Parathyroid adenoma (tissue), 2 donors: ENCODE measurements at regions not wholly inside any gene's neighbourhood (a gene's known extent, or its start where the extent isn't known, plus 50 kb on each side); places are given as distances from the start of the nearest gene placed in this dataset.
"Not testable (repeated sequence)": the region's sequence is repeated elsewhere in the genome, so short reads cannot be mapped to it uniquely, and the experiment has no call there.

ENCODE experiments used
- H2AFZ ChIP-seq: fragments of 300-600 bp; sonication (generic); one replicate; pipeline ENCODE4 v1.7.0; 2017; ENCODE audit warnings: antibody characterized with exemption, mild to moderate bottlenecking
- H3K27ac ChIP-seq: fragments of 300-600 bp; sonication (generic); one replicate; pipeline ENCODE4 v1.7.0; 2017
- H3K27me3 ChIP-seq: fragments of 300-600 bp; sonication (generic); one replicate; pipeline ENCODE4 v1.7.0; 2017; ENCODE audit warnings: low read length; ENCODE audit not compliant: control insufficient read depth, insufficient read depth
- H3K36me3 ChIP-seq: fragments of 300-600 bp; sonication (generic); one replicate; pipeline ENCODE4 v1.7.0; 2017; ENCODE audit warnings: low read length; ENCODE audit not compliant: control insufficient read depth, insufficient read depth
- H3K4me1 ChIP-seq: fragments of 300-600 bp; sonication (generic); one replicate; pipeline ENCODE4 v1.7.0; 2017; ENCODE audit warnings: control low read depth
- H3K4me2 ChIP-seq: fragments of 300-600 bp; sonication (generic); one replicate; pipeline ENCODE4 v1.7.0; 2017; ENCODE audit warnings: low read length
- H3K4me3 ChIP-seq: fragments of 300-600 bp; sonication (generic); one replicate; pipeline ENCODE4 v1.7.0; 2017; ENCODE audit warnings: low read depth, low read length
- H3K79me2 ChIP-seq: fragments of 300-600 bp; sonication (generic); one replicate; pipeline ENCODE4 v1.7.0; 2017; ENCODE audit warnings: control low read depth
- H3K9ac ChIP-seq: fragments of 300-600 bp; sonication (generic); one replicate; pipeline ENCODE4 v1.7.0; 2017; ENCODE audit warnings: mild to moderate bottlenecking
- H3K9me3 ChIP-seq: fragments of 300-600 bp; sonication (generic); one replicate; pipeline ENCODE4 v1.7.0; 2017; ENCODE audit warnings: low read length; ENCODE audit not compliant: control insufficient read depth
- CTCF ChIP-seq: fragments of 300-600 bp; sonication (generic); IDR thresholded peaks from one replicate; pipeline ENCODE4 v1.7.0; 2017; ENCODE audit warnings: antibody characterized with exemption, mild to moderate bottlenecking
- donor health status: primary hyperparathyroidism.

GRCh38 chr9:82132024-82132423, 143.5 kb downstream of the SPATA31D1 start:
- no peak overlapping the region for H2AFZ ChIP-seq
- no peak overlapping the region for H3K4me3 ChIP-seq
- no peaks in the 10 kb centered on the region for H3K36me3 ChIP-seq
- no peaks in the 10 kb centered on the region for H3K27me3 ChIP-seq
- no peak for TF ChIP-seq CTCF
- no peaks in the 10 kb centered on the region for H3K4me1 ChIP-seq
- no peak overlapping the region for H3K27ac ChIP-seq
- H3K9ac ChIP-seq: no peak overlapping the region
- no peaks in the 10 kb centered on the region for H3K79me2 ChIP-seq
- no peak overlapping the region for H3K4me2 ChIP-seq
- H3K9me3 ChIP-seq: no peaks in the 10 kb centered on the region

GRCh38 chr9:82134010-82134409, 145.4 kb downstream of the SPATA31D1 start:
- Histone ChIP-seq H3K27me3 (no peaks in the 10 kb centered on the region), H3K36me3 (no peaks in the 10 kb centered on the region)
- TF ChIP-seq CTCF: no peak

DNA sequence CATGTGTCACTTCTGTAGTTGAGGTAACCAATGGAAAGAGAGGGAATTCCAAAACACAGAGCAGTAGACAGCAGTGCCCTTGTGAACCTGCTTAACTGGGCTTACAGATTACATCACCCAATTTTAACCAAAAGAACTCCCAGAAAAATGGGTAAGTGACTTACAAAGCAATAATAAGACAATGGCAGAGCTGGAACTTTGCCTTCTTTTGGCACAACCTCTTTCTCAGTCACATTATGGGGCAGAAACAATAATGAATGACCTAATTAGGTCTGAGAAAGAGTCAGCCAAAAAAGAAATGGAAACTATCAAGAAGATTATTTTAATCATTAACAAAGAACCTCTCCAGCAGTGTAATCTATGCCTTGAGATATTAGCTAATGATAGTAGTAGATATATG, 146.5 kb downstream of the SPATA31D1 start:
- TF ChIP-seq CTCF: no peak
- Histone ChIP-seq H3K27me3 (no peaks in the 10 kb centered on the region), H3K4me1 (no peaks in the 10 kb centered on the region), H3K4me2 (no peak overlapping the region), H3K9ac (no peak overlapping the region), H3K27ac (no peak overlapping the region), H3K9me3 (no peaks in the 10 kb centered on the region), H3K79me2 (no peaks in the 10 kb centered on the region), H3K36me3 (no peaks in the 10 kb centered on the region), H2AFZ (no peak overlapping the region), H3K4me3 (no peak overlapping the region)

More at GRCh38 chr9:82134010-82134409, 145.4 kb downstream of the SPATA31D1 start:
- Histone ChIP-seq H3K9ac (no peak overlapping the region), H3K79me2 (no peaks in the 10 kb centered on the region), H2AFZ (no peak overlapping the region), H3K9me3 (no peaks in the 10 kb centered on the region), H3K4me3 (no peak overlapping the region), H3K4me1 (no peaks in the 10 kb centered on the region), H3K27ac (no peak overlapping the region), H3K4me2 (no peak overlapping the region)

DNA sequence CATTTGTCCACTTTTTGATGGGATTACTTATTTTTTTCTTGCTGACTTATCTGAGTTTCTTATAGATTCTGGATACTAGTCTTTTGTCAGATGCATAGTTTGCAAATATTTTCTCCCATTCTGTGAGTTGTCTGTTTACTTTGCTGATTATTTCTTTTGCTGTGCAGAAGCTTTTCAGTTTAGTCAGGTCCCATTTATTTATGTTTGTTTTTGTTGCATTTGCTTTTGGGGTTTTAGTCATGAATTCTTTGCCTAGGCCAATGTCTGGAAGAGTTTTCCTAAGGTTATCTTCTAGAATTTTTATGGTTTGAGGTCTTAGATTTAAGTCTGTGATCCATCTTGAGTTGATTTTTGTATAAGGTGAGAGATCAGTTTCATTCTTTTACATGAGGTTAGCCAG, 149.5 kb downstream of the SPATA31D1 start:
- H3K4me3 ChIP-seq, H3K36me3 ChIP-seq, H3K4me1 ChIP-seq, H3K27ac ChIP-seq, H3K27me3 ChIP-seq, H3K9me3 ChIP-seq, H3K4me2 ChIP-seq, H2AFZ ChIP-seq, H3K9ac ChIP-seq, H3K79me2 ChIP-seq: not testable (repeated sequence)

DNA sequence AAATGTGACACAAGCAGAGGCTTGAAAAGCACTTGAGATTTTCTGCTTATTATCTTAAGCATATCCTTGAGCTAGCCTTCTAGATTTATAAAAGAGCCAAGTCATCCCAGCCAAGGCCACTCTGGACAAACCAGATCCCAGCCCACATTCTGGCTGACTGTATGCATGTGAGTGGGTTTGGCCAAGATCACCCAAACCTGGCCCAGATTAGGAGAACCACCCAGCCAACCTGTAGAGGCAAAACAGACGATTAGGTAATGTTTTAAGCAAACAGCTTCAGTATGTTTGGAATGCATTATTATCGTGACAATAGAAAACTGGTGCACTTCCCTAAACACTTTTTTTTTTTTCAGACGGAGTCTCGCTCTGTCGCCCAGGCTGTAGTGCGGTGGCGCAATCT, 151.9 kb downstream of the SPATA31D1 start:
- no peak for TF ChIP-seq CTCF
- H2AFZ ChIP-seq: no peak overlapping the region
- no peaks in the 10 kb centered on the region for H3K9me3 ChIP-seq
- H3K36me3 ChIP-seq: no peaks in the 10 kb centered on the region
- no peaks in the 10 kb centered on the region for H3K79me2 ChIP-seq
- no peak overlapping the region for H3K9ac ChIP-seq
- H3K4me1 ChIP-seq: no peaks in the 10 kb centered on the region
- no peak overlapping the region for H3K4me3 ChIP-seq
- no peak overlapping the region for H3K4me2 ChIP-seq
- H3K27me3 ChIP-seq: no peaks in the 10 kb centered on the region
- H3K27ac ChIP-seq: no peak overlapping the region
